DMS53 treated with DMSO at 0.1 percent for 48 hours (cell line): ENCODE measurements at regions not wholly inside any gene's neighbourhood (a gene's known extent, or its start where the extent isn't known, plus 50 kb on each side); places are given as distances from the start of the nearest gene placed in this dataset.
A peak's percentile ranks its signal among the peaks of the same experiment; 100 is the strongest.

Source experiments
- DNase-seq: peaks from one replicate; lab custom pipeline; 2025; ENCODE audit not compliant: unreplicated experiment; lab: John Stamatoyannopoulos, UW

DNA sequence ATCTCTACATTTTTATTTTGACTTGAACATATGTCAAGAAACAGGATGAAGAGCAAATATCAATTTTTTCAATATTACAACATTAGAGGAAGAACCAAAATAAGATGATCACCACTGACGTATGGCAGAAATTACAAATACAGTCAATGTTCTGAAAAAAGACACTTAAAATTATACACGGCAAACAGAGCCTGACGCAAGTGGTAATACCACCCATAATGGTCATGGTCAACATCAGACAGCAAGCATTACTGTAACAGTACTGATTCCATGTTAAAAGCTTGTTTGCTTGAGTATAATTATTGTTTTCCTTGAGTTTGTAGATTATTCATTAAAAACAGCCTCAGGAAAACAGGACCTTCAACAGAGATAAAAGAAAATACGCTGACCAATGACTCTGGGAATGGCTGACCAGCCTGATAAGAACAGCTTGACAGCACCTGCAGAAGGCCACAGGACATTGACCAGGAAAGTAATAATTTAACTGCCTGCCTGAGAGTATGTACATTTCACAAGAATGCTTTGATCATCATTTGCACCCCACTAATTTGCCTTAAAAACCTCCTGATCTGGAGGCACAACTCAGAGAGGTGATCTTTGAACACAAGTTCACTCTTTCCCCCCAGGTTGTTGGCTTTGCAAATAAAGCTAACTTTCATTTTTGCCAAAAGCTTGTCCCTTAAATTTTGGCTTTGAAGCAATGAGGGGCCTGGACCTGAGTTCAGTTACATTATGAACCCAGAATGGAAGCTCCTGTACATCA, 187.3 kb downstream of the IPO8 start:
- no peak for DNase-seq

DNA sequence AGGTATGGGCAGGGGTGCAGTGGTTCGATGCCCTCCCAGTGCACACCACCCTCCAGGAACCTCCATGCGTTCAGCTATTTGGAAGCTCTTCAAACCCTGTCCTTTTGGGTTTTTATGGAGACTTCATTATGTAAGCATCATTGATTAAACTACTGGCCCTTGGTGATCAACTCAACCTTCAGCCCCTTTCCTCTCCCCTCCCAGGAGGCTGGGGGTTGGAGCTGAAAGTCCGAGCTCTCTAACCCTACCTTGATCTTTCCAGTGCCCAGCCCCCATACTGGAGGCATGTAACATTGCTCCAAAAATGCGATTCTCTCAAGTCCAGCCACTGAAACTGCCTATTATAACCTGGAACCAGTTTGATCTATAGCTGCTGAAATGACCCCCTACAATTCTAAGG, 188.1 kb downstream of the IPO8 start:
- DNase-seq: no peak

DNA sequence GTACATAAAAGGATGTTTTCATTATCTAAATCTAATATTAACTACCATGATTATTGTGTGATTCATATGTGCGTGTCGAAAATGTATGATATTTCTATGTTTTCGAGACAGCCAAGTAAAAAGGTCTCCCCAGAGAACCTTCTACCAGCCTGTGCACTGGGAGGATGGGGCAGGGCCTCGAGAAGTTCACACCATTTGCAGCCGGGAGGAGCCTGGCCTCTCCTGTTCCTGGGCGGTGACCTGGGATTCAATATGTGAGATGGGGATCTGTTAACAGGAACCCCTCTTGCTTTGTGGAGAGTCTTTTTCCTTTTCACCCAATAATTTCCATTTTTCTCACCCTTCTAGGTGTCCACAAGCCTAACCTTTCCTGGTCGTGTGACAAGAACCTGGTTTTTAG, 189.3 kb downstream of the IPO8 start:
- no peak for DNase-seq

DNA sequence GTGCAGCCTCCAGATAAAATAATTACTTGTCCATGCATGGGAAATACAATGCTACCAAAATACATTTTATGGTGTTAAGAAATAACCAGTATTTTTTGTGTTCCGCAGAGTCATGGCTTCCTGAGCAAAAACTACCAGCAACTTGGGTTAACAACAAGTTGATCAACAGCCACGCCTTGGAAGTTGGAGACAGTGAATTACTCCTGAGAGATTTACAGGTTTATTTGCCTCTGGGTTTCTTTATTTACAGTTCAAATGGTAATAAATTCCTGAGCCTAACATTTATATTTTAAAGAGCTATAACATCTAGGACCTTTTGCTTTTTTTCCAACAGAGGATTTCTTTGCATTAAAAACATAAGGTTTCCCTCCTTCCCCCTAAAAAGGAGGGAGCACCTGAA, 194.0 kb downstream of the IPO8 start:
- DNase-seq: no peak

DNA sequence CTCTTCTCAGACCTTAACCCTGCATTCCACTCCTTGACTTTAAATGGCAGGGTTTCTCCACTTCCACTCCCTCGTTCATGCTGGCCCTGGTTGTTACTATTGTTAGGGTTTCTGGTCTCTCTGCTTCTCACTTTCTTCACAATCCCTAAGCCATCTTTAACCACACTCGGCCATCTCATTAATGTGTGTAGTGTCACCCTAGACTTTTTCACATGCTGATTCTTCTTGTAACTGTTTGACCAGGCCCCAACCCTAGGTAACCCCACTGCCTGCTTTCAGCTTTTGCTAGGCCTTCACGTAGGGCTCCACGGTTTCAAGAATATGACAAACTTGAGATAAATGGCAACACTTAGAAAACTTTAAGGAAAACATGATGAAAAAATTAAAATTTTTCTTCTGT, 195.1 kb downstream of the IPO8 start:
- no peak for DNase-seq

DNA sequence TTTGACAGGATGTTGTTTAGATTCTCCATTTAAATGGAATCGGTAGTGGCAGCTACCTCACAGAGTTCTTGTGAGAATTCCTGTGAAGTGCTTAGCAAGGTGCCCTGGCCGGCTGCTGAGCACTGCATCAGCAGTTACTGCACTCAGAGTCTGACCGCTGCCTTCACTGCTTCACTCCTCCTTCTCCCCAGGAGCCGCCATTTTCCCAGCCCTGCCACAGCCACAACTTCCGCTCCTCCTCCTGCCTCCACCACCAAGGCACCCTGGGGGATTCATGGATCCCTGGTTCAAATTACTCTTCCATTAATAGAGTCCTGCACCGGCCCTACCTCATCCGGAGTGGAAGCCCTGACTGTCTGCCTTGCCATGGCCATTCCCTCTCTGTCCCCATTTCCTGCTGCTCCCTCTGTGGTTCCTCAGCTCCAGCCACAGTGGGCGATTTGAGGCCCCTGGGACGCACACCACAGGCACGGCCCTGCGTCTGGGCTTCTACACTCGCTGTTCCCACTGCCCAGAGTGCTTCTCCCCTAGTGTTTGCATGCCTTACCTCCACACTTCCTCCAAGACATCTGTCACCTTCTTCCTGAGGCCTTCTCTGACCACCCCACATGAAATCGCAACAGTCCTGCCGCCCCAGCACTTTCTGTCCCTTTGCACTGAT, 210.3 kb downstream of the IPO8 start:
- DNase-seq: no peak

DNA sequence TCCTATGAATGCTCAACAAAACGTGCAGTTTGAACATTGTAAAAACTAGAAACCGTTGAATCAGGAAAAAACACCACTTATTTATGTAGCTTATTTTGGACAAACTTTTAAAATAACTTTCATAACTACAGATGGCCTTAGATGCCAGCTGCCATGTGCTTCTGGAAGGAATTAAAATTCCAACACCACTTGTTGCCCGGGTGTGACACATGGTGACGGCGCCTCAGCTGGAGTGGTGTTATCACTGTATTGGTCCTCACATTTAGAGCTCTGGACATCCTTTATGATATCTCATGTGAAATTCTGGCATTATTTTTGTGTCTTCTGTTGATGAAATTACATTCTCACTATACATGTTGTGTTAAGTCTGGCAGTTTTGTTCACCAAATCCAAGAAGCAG, 211.0 kb downstream of the IPO8 start:
- DNase-seq: no peak

DNA sequence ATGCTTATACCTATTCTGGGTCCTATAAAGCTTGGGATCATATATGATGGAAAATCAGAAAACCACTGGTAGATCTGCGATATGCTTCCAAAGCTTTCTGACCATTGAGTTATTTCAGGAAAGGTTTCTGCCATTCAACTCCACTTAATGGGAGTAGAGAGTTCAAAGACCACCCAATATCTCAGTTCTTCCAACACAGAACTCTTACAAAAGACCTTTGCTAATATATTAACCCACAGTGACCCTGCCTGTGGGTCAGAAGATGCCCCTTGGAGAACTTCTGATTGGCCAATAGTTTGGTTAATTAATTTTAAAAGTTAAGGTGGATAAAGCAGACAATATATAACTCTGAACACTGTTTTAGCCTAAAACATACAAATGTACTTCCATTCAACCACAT, 213.0 kb downstream of the IPO8 start:
- no peak for DNase-seq

DNA sequence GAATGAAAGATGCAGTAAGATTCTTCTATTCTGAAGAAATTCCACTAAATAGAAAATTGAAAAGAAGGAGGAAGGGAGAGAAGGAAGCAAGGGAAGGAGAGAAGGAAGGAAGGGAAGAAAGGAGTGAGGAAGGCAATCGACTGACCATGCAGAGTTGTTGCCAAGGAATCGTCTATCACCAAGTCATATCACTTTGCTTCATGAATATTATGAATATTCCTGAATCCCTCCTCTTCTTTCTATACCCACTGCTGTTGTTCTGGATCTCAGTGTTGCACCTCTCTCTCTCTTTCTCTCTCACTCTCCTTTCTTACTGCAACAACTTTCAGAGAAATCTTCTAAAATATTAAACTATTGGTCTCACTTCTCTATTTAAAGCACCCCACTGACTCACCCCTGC, 222.4 kb downstream of the IPO8 start:
- no peak for DNase-seq

DNA sequence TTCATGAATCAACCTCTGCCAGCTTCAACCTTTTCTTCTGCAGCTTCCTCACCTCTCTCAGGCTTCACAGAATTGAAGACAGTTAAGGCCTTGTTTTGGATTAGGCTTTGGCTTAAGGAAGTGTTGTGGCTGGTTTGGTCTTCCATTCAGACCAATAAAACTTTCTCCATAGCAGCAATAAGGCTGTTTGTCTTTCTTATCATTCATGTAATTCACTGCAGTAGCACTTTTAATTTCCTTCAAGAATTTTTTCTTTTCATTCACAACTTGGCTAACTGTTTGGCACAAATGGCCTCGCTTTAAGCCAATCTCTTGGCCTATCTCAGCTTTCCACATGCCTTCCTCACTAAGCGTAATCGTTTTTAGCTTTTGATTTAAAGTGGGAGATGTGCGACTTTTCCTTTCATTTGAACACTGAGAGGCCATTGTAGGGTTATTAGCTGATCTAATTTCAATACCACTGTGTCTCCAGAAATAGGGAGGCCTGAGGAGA, 229.5 kb downstream of the IPO8 start:
- DNase-seq: no peak

DNA sequence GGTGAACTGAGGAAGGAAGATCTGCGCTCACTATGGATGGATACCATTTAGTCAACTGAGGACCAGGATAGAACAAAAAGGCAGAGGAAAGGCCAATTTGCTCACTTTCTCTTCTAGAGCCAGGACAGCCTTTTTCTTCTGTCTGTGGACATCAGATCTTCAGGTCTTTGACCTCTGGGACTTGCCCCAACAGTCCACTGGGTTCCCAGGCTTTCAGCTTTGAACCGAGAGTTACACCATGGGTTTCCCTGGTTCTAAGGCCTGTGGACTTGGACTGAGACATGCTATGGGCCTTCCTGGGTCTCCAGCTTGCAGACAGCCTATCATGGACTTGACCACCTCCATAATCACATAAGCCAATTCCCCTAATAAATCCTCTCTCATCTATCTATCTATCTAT, 232.0 kb downstream of the IPO8 start:
- DNase-seq: no peak

DNA sequence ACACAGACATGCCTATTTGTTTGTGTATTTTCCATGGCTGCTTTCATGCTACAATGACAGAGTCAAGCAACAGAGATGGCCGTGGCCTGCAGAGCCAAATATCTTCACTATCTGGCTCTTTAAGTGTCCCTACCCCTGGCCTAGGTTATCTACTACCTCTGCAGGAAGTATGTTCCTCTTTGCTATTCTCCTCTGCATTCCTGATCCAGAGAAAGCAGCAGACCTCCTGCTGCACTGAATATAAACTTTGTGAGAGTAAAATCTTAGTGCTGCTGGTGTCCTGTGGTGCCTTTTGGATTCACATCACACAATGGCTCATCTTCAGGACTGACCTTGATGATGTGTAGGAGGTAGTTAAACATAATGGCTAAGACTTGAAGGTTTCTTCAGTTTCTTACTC, 233.4 kb downstream of the IPO8 start:
- no peak for DNase-seq

DNA sequence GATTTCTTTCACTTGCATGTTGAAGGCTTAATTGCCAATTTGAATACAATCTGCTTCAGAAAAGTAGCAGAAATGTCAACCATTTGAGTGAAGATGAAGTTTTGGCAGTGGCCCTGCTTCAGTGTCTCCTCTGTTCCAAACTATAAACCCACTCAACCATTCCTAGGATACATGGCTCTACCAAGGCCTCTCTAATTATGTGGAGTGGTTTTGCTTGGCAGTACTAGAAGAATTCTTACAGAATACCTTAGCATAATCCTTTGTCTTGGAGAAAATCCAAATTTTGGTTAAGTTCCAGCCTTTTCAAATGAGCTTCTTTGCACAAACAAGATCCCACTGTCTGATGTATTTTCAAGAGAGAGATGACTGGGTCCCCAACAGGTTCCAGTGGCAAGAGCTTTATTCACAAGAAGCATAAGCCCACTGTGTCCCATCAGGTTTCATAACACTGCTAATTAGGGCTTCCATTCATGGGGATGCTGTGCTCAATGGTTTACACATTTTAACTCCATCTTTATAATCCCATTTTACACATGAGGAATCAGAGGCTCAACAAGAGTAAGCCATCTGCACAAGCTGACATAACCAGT, 234.5 kb downstream of the IPO8 start:
- DNase-seq: no peak

DNA sequence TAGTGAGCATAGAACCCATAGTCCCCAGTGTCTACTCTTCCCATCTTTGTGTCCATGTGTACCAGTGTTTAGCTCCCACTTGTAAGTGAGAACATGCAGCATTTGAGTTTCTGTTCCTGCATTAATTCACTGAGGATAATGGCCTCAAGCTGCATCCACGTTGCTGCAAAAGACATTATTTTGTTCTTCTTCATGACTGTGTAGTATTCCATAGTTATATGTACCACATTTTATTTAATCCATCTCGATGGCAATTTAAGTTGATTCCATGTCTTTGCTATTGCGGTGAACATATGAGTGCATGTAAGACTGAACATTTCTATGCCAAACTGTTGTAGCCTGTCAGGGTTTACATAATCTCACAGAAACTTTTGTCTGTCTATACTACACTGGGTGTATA, 237.2 kb downstream of the IPO8 start:
- DNase-seq: no peak

DNA sequence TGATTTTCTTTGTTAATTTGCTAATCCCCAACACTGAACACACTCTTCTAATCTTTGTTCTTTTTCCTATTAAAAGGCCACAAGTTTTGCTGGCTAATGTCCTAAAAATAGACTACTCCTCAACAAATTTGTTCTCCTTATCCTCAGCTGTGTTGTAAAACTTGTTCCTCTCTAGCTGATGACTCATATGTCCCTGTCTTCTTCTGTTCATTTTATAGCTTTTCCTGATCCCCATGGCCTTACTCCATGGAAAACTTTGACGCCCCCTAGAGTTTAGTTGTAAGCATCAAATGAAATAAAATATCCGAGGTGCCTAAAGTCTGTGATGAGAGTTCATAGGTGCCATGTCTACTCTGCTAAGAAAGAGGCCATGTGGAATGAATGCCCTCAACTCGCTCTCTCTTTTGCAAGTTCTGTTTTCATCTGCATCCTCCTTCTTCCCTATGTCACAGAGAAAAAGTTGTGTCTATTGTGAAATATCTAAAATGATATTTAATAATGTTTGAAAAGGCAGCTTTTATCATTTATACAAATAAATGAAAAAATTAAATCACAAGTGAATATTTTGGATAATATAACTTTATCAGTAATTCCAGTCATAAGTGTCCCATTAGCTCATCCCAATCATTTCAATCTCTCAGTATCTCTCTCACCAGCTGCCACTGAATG, 237.9 kb downstream of the IPO8 start:
- DNase-seq: peak; percentile 99

DNA sequence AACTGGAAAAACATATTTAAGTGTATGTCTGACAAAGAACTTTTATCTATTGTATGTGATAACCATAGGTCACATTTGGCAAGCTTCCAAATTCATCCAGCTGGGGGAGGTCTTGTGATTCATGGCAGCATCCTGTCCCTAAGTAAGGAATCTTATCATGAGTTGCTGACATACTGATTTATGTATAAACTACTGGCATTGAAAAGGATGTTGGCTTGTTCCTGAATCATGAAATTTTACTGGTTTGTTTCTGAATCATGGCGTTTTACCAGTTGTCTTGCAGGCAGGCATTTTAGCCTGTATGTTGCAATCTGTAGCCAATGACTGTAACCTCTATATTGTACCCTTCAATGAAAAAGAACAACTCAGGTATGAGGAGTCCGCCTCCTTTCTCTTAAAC, 244.8 kb downstream of the IPO8 start:
- DNase-seq: peak; percentile 48

DNA sequence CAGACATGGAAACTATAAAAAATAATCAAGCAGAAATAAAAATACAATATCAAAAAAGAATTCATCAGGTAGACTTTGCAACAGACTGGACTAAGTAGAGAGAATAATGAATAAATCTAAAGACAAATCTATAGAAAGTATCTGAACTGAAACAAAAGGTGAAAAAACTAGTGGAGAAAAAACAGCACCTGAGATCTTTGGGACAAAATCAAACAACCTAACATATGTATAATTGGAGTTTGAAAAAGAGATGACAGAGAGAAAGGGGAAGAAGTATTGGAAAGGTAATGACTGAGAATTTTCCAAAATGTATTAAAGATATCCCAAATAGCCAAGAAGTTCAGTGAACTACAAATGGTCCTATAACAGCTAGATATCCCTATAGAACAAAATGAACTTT, 245.4 kb downstream of the IPO8 start:
- no peak for DNase-seq

DNA sequence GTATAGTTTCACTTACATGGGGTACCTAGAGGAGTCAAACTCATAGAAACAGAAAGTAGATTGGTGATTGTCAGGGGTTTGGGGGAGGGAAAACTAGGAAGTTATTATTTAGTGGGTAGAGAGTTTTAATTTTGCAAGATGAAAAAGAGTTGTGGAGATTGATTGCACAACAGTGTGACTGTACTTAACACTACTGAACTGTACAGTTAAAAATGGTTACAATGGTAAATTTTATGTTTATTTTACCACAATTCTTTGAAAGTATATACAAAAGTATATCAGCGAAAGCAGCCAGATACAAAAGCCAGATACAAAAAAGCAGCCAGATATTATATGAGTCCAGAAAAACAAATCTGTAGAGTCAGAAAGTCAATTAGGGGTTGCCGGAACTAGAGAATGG, 247.6 kb downstream of the IPO8 start:
- no peak for DNase-seq

DNA sequence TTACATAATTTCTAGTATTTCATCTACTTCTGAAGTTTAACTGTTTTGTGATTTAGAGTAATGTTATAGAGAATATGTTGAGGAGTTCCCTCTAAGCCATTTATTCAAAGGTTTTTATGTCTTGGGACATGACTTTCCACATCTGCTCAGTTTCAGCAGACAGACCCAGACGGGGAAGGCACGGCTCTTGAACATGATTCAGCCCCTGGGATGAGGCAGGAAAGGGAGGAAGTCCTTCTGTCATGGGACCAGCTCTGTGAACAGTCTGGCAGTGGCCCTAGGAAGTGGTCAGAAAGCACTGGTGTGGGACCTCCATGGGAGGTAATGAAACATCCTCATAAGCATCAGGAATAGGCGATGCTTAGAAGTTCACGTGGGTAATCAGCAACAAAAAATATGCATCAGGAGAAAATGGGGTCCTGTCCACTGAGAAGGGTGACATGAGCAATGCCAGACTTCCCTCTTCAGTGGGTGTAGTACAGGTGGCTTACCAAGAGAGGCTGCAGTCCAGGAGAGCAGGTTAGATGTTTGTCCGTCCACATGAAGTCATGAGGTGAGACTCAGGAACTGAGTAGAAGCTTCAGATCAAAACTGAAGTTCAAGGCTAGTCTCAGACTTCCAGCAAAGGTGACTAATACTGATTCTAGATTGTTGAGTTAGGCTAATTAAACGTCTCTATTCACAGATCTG, 248.5 kb downstream of the IPO8 start:
- no peak for DNase-seq

DNA sequence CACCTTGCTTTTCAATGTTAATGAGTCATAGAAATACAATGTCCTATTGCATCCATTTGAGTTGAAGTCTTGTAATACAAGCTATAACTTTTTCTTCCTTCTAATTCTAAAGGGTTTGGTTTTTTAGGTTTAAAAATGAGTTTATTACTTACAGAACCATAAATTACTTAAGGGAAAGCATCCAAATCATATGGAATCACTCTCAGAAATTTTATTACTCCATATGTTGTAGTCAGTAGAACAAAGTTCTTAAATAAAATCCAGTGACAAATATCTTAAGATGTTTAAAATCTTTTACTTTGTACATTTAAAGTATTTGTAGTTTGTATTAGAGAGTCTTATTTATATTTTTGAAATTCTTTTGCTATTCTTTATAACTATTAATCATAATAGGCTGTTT, 253.2 kb downstream of the IPO8 start:
- no peak for DNase-seq
